ENCODE measurements at regions not wholly inside any gene's neighbourhood (a gene's known extent, or its start where the extent isn't known, plus 50 kb on each side); places are given as distances from the start of the nearest gene placed in this dataset.

GRCh38 chr11:34826384-34826726 is 89.8 kb downstream of the APIP start:
- TF ChIP-seq, protein P1, sequence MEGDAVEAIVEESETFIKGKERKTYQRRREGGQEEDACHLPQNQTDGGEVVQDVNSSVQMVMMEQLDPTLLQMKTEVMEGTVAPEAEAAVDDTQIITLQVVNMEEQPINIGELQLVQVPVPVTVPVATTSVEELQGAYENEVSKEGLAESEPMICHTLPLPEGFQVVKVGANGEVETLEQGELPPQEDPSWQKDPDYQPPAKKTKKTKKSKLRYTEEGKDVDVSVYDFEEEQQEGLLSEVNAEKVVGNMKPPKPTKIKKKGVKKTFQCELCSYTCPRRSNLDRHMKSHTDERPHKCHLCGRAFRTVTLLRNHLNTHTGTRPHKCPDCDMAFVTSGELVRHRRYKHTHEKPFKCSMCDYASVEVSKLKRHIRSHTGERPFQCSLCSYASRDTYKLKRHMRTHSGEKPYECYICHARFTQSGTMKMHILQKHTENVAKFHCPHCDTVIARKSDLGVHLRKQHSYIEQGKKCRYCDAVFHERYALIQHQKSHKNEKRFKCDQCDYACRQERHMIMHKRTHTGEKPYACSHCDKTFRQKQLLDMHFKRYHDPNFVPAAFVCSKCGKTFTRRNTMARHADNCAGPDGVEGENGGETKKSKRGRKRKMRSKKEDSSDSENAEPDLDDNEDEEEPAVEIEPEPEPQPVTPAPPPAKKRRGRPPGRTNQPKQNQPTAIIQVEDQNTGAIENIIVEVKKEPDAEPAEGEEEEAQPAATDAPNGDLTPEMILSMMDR (IDR thresholded peaks at IDR 0.05): no peak
- TF ChIP-seq POLR2A (IDR thresholded peaks at IDR 0.05): no peak
